ENCODE measurements at regions not wholly inside any gene's neighbourhood (a gene's known extent, or its start where the extent isn't known, plus 50 kb on each side); places are given as distances from the start of the nearest gene placed in this dataset.

GRCh38 chr2:65739927-65740326 lies 307.5 kb upstream of the SPRED2 start:
- Histone ChIP-seq H3K4me1 (ENCODE audit: insufficient read depth, low read length) (no peaks in the 10 kb centered on the region), H3K27me3 (ENCODE audit: insufficient read depth, low read length, poor library complexity) (no peaks in the 10 kb centered on the region), H3K9ac (ENCODE audit: low read depth, low read length) (no peak overlapping the region), H3K27ac (ENCODE audit: low read length) (no peak overlapping the region), H3K4me3 (ENCODE audit: low read depth in 1 of 2, low read length in 2 of 2) (no peak overlapping the region), H3K9me3 (ENCODE audit: insufficient read depth, low read length, severe bottlenecking) (no peaks in the 10 kb centered on the region), H3K4me2 (ENCODE audit: insufficient read depth, low read length) (no peak overlapping the region), H2AFZ (ENCODE audit: low read depth, low read length) (no peak overlapping the region), H4K20me1 (ENCODE audit: insufficient read depth, low read length) (no peaks in the 10 kb centered on the region), H3K79me2 (ENCODE audit: insufficient read depth, low read length) (no peaks in the 10 kb centered on the region), H3K36me3 (ENCODE audit: insufficient read depth, low read length) (no peaks in the 10 kb centered on the region)
- TF ChIP-seq EZH2 (IDR thresholded peaks at IDR 0.05; ENCODE audit: borderline replicate concordance, low read depth, low read length, severe bottlenecking) = no peak
- TF ChIP-seq CTCF (IDR thresholded peaks at IDR 0.05; ENCODE audit: borderline replicate concordance, extremely low read depth, low read length, poor library complexity, severe bottlenecking) = no peak
- DNase-seq = no peak
- no peak for ATAC-seq (ENCODE audit: insufficient read depth, low read depth)

- Histone ChIP-seq H3K27me3 (ENCODE audit: insufficient read depth, low read length, poor library complexity) (no peaks in the 10 kb centered on the region), H3K27ac (ENCODE audit: low read length) (no peak overlapping the region), H4K20me1 (ENCODE audit: insufficient read depth, low read length) (no peaks in the 10 kb centered on the region), H2AFZ (ENCODE audit: low read depth, low read length) (no peak overlapping the region), H3K4me3 (ENCODE audit: low read depth in 1 of 2, low read length in 2 of 2) (no peak overlapping the region), H3K4me2 (ENCODE audit: insufficient read depth, low read length) (no peak overlapping the region), H3K79me2 (ENCODE audit: insufficient read depth, low read length) (no peaks in the 10 kb centered on the region), H3K9ac (ENCODE audit: low read depth, low read length) (no peak overlapping the region), H3K36me3 (ENCODE audit: insufficient read depth, low read length) (no peaks in the 10 kb centered on the region), H3K9me3 (ENCODE audit: insufficient read depth, low read length, severe bottlenecking) (no peaks in the 10 kb centered on the region), H3K4me1 (ENCODE audit: insufficient read depth, low read length) (no peaks in the 10 kb centered on the region)
- DNase-seq (no peak), ATAC-seq (ENCODE audit: insufficient read depth, low read depth) (no peak)
- no peak for TF ChIP-seq EZH2 (IDR thresholded peaks at IDR 0.05; ENCODE audit: borderline replicate concordance, low read depth, low read length, severe bottlenecking)
- no peak for TF ChIP-seq CTCF (IDR thresholded peaks at IDR 0.05; ENCODE audit: borderline replicate concordance, extremely low read depth, low read length, poor library complexity, severe bottlenecking)
Measured at GRCh38 chr2:65737452-65738011, 305.1 kb upstream of the SPRED2 start.

GRCh38 chr2:65731476-65731875 lies 299.1 kb upstream of the SPRED2 start:
- DNase-seq = no peak
- Histone ChIP-seq H3K4me3 (ENCODE audit: low read depth in 1 of 2, low read length in 2 of 2) (no peak overlapping the region), H3K9me3 (ENCODE audit: insufficient read depth, low read length, severe bottlenecking) (peaks cover 3% of the 10 kb centered on the region), H3K4me1 (ENCODE audit: insufficient read depth, low read length) (no peaks in the 10 kb centered on the region), H3K4me2 (ENCODE audit: insufficient read depth, low read length) (no peak overlapping the region), H3K9ac (ENCODE audit: low read depth, low read length) (no peak overlapping the region), H2AFZ (ENCODE audit: low read depth, low read length) (no peak overlapping the region), H3K36me3 (ENCODE audit: insufficient read depth, low read length) (no peaks in the 10 kb centered on the region), H4K20me1 (ENCODE audit: insufficient read depth, low read length) (no peaks in the 10 kb centered on the region), H3K79me2 (ENCODE audit: insufficient read depth, low read length) (no peaks in the 10 kb centered on the region), H3K27ac (ENCODE audit: low read length) (no peak overlapping the region), H3K27me3 (ENCODE audit: insufficient read depth, low read length, poor library complexity) (peaks cover 3% of the 10 kb centered on the region)
- no peak for TF ChIP-seq CTCF (IDR thresholded peaks at IDR 0.05; ENCODE audit: borderline replicate concordance, extremely low read depth, low read length, poor library complexity, severe bottlenecking)
- TF ChIP-seq EZH2 (IDR thresholded peaks at IDR 0.05; ENCODE audit: borderline replicate concordance, low read depth, low read length, severe bottlenecking) = no peak
- no peak for ATAC-seq (ENCODE audit: insufficient read depth, low read depth)

- DNase-seq (no peak), ATAC-seq (ENCODE audit: insufficient read depth, low read depth) (no peak)
- H3K27ac ChIP-seq (ENCODE audit: low read length) = no peak overlapping the region
- no peaks in the 10 kb centered on the region for H4K20me1 ChIP-seq (ENCODE audit: insufficient read depth, low read length)
- peaks cover 3% of the 10 kb centered on the region for H3K27me3 ChIP-seq (ENCODE audit: insufficient read depth, low read length, poor library complexity)
- H3K9ac ChIP-seq (ENCODE audit: low read depth, low read length) = no peak overlapping the region
- no peak overlapping the region for H2AFZ ChIP-seq (ENCODE audit: low read depth, low read length)
- TF ChIP-seq CTCF (IDR thresholded peaks at IDR 0.05; ENCODE audit: borderline replicate concordance, extremely low read depth, low read length, poor library complexity, severe bottlenecking) (no peak), EZH2 (IDR thresholded peaks at IDR 0.05; ENCODE audit: borderline replicate concordance, low read depth, low read length, severe bottlenecking) (no peak)
- H3K36me3 ChIP-seq (ENCODE audit: insufficient read depth, low read length) = no peaks in the 10 kb centered on the region
- H3K4me2 ChIP-seq (ENCODE audit: insufficient read depth, low read length) = no peak overlapping the region
- H3K9me3 ChIP-seq (ENCODE audit: insufficient read depth, low read length, severe bottlenecking) = peaks cover 3% of the 10 kb centered on the region
- no peaks in the 10 kb centered on the region for H3K4me1 ChIP-seq (ENCODE audit: insufficient read depth, low read length)
- H3K79me2 ChIP-seq (ENCODE audit: insufficient read depth, low read length) = no peaks in the 10 kb centered on the region
- H3K4me3 ChIP-seq (ENCODE audit: low read depth in 1 of 2, low read length in 2 of 2) = no peak overlapping the region
Measured at GRCh38 chr2:65730186-65730585, 297.8 kb upstream of the SPRED2 start.
